ENCODE measurements at regions not wholly inside any gene's neighbourhood (a gene's known extent, or its start where the extent isn't known, plus 50 kb on each side); places are given as distances from the start of the nearest gene placed in this dataset.
A peak's percentile ranks its signal among the peaks of the same experiment; 100 is the strongest.
"Not testable (repeated sequence)": the region's sequence is repeated elsewhere in the genome, so short reads cannot be mapped to it uniquely, and the experiment has no call there.

DNA sequence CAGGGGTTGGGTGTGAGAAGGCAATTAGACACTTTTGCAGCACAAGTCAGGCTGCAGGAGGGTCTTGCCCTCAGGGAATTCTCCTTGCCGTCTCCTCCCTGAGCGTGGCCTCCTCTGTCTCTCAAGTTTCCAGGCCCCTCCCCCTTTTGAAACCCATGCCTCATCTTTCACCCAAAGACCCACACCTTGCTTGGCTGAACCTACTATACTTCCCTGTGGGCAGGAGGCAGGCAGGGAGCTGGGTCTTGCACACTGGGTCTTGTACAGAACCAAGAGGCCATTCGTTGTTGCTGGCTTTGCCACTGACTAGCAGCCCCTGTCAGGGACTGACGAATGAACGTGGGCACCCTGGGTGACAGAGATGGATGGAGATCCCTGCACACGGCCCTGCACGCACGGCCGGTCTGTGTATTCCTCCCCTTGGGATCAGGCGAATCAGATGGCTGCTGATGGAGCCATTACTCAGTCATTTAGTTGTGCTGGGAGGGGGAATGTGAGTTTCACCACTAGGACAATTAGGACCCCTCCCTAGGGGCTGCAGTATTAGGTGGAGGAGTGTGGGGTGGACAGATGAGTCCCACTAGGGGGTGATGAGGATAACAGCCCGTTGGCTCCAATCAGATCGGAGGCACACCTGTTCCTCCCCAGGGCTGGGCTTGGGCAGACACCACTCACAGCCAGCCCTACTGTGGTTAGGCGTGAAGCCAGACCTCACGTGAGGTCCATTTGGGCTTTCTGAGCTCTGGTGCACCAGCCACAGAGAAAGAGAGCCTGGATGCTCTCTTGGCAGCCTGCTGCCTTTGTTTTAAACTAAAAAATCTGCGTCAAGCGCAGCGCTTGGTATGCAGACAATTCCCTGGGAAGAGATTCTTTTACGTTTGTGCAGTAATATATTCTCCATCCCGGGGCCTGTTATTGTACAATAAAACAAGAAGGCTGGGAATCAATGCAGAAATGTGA lies 167.7 kb upstream of the WSCD1 start:
- no peak for DNase-seq
- in situ Hi-C loops (cut with HindIII; ENCODE audit: low pct_ligation_motif_present, low pct_unique_long_range_greater_than_20kb, low sequenced_read_pairs): no loop called here

DNA sequence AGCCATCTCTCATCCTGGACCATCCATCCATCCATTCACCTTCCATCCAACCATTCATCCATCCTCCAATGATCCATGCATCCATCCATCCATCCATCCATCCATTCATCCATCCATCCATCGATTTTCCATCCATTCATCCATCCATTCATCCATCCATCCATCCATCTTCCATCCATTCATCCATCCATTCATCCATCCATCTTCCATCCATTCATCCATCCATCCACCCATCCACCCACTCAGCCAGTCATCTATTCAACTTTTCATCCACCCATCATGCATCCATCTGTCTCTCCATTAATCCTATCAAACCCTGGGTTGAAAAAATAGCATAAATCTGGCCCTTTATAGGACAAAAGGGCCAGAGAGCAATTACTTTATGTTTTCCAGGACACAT lies 158.3 kb upstream of the WSCD1 start:
- in situ Hi-C loops (cut with HindIII; ENCODE audit: low pct_ligation_motif_present, low pct_unique_long_range_greater_than_20kb, low sequenced_read_pairs): no loop called here

DNA sequence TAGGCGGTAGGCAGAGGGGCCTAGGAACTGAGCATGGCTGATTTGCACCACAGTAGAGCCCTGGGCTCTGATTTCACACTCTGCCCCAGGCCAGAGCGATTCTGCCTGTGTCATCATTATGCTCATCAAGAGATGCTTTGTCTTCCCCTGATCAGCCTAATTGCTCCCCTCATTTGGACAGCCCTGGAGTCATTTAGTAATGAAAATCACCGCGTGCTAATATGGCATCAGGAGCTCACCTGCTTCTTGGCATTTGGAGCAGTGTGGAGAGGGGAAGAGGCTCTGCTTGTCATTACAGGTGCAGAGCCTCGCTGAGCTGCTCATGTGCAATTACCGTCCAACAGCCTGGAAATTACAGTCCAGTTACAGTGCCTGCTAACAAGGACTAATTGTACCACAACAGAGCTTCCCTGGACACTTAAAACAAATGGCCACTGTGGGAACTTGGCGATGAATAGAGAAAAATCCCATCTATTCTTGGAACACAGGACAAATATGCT lies 157.1 kb upstream of the WSCD1 start:
- in situ Hi-C loops (cut with HindIII; ENCODE audit: low pct_ligation_motif_present, low pct_unique_long_range_greater_than_20kb, low sequenced_read_pairs): no loop called here
- DNase-seq: no peak

More for the DNA sequence above, 158.3 kb upstream of the WSCD1 start:
- no peak for DNase-seq

DNA sequence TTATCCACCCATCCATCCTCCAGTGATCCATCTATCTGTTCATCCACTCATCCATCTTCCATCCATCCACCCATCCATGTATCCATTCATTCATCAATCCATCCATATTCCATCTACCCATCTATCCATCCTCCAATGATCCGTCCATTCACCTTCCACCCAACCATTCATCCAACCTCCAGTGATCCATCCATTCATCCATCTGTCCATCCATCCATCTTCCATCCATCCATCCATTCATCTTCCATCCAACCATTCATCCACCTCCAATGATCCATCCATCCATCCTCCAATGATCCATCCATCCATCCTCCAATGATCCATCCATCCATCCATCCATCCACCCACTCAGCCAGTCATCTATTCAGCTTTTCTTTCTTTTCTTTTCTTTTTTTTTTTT lies 156.5 kb upstream of the WSCD1 start:
- in situ Hi-C loops (cut with HindIII; ENCODE audit: low pct_ligation_motif_present, low pct_unique_long_range_greater_than_20kb, low sequenced_read_pairs): no loop called here
- DNase-seq: no peak

DNA sequence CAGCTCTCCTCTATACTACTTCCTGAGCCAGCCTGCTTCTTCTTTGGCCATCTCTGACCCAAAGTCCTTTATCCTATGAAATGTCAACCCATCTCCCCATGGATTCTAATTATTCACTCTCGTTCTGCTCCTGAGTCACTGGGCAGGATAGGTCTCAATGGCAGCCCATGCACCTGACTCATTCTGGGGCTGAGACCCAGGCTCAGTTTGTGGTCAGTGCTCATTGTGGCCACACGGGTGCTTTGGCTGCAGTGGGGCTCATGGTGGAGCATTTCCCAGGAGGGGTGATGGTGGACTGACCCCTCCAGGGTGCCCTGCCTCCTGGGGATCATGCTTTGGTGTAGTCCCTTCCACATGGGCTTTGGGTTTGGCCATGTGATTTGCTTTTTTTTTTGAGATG lies 154.8 kb upstream of the WSCD1 start:
- in situ Hi-C loops (cut with HindIII; ENCODE audit: low pct_ligation_motif_present, low pct_unique_long_range_greater_than_20kb, low sequenced_read_pairs): no loop called here
- no peak for DNase-seq

DNA sequence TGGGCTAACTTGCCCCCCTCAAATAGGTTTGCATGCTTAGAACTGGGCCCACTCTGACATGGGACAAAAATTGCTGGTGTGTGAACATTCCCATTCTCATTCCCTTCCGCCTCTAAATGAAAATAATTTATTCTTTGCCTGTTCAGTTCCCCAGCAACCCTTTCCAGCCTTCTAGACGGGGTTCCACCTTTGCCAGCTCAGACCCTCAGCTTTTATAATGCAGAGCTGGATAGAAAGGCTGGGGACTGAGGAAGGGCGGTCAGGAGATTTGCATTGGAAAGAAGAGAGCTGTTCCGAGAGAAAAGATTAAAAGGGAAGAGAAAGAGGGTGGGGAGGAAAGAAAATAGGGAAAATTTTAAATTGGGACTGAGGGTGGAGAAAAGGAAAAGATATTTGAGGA lies 151.1 kb upstream of the WSCD1 start:
- DNase-seq: no peak
- in situ Hi-C loops (cut with HindIII; ENCODE audit: low pct_ligation_motif_present, low pct_unique_long_range_greater_than_20kb, low sequenced_read_pairs): no loop called here

DNA sequence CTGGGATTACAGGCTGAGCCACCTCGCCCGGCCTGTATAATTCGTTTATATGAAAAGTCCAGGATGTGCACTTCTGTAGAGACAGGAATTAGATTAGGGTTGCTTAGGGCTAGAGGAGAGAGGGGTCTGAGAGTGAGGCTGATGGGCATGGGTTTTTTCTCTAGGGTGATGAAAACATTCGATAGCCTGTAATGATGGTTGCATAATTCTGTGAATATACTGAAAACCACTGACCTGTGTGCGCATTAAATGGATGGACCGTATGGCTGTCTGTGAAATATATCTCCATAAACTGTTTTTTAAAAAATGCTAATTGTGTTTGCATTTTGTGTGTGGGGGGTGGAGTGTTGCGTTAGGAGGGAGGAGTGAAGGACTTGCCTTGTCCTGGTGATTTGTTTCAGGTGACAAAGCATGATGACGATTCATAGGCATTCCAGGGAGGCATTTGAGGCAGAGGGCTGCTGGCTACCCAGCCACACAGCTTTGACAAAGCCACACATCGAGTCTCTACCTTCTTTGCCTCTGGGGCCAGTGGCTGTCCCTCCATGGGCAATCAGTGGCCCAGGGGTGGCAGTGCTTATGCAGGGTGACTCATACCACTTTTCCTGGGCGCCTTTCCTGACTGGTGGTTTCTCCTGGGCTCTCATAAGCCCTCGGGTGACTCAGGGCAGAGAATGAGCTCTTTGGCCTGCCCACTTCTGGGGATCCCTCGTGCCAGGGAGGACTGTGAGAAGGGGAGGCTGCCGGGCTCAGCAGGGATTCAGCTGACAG lies 148.5 kb upstream of the WSCD1 start:
- in situ Hi-C loops (cut with HindIII; ENCODE audit: low pct_ligation_motif_present, low pct_unique_long_range_greater_than_20kb, low sequenced_read_pairs): no loop called here
- peak; percentile 80 for DNase-seq

DNA sequence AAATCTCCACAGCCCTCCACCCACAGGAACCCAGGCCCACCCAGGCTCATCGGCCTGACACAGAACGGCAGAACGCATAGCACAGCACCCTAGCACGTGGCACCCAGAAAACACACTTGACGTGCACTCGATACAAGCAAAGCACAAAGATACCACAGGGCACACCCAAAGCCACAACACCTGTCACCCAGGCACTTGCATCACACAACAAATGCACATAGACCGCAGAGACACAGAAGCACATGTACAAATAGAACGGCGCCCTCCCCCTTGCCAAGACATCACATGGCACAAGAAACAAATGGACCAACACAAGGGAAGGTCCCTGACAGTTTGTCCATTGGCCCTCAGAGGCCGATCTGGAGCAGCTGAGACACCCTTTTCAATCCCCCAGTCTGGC lies 147.7 kb upstream of the WSCD1 start:
- in situ Hi-C loops (cut with HindIII; ENCODE audit: low pct_ligation_motif_present, low pct_unique_long_range_greater_than_20kb, low sequenced_read_pairs): no loop called here
- no peak for DNase-seq

DNA sequence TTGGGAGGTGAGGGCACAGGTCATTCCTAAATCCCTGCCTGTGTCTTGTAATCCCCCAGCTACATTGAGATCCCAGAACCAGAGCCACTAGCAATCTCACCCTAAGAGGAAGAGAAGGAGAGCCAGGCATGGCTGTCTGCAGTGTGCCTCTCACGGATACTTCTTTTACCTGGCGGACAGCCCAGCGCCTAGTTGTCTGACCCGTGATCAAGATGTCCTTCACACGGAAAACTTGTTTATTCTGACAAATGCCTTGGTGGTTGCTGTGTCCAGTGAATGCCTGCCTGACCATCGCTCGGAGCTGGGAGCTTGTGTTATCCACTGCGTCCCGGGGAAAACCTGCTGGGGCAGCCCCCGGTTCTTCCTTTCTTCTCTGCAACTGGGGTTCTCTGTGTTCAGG lies 140.5 kb upstream of the WSCD1 start:
- in situ Hi-C loops (cut with HindIII; ENCODE audit: low pct_ligation_motif_present, low pct_unique_long_range_greater_than_20kb, low sequenced_read_pairs): no loop called here
- DNase-seq: no peak

DNA sequence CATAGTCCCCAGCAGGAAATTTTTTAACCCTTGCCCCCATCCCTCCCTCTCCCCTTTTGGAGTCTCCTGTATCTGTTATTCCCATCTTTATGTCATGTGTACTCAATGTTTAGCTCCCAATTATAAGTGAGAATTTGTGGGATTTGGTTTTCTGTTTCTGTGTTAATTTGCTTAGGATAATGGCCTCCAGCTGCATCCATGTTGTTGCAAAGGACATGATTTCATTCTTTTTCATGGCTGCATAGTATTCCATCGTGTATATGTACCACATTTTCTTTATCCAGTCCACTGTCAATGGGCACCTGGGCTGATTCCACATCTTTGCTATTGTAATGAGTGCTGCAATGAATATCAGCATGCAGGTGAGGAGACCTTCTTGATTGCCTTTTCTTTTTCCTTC lies 139.6 kb upstream of the WSCD1 start:
- in situ Hi-C loops (cut with HindIII; ENCODE audit: low pct_ligation_motif_present, low pct_unique_long_range_greater_than_20kb, low sequenced_read_pairs); DNase-seq: not testable (repeated sequence)

DNA sequence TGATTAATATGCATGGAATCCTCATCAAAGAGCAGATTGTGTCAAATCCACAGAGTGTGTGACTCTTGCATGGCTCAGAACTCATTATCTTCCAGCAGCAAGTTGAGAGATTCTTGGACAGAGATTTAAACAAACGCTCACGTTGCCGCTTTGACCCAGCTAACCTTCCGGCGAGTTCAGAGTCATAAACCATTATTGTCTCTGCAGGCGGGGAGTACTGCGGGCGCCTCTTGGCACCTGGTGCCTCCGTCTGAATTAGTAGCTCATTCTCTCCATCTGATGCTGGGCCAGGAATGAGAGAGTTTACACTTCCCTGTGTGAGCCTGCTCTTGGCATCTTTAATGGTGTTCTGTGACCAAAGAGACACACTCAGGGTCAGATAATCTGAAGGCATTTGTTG lies 138.6 kb upstream of the WSCD1 start:
- in situ Hi-C loops (cut with HindIII; ENCODE audit: low pct_ligation_motif_present, low pct_unique_long_range_greater_than_20kb, low sequenced_read_pairs): no loop called here
- DNase-seq: no peak

DNA sequence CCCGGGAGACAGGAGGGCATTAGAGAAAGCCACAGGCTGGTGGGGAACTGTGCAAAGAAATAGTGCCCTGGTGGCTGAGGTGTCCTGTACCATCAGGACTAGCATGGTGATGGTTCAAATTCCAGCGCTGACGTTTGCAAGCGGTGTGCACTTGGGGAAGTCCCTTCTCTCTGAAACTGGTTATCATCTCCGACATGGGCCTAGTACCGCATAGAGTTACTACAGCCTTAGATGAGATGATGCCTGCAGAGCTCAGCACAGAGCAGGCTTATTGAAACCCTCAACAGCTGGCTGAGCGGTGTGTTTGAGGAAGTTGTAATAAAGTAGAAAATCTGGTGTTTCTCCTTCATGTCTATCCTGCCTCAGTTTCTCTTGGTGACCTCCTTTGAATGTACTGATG lies 136.7 kb upstream of the WSCD1 start:
- in situ Hi-C loops (cut with HindIII; ENCODE audit: low pct_ligation_motif_present, low pct_unique_long_range_greater_than_20kb, low sequenced_read_pairs): no loop called here
- no peak for DNase-seq

DNA sequence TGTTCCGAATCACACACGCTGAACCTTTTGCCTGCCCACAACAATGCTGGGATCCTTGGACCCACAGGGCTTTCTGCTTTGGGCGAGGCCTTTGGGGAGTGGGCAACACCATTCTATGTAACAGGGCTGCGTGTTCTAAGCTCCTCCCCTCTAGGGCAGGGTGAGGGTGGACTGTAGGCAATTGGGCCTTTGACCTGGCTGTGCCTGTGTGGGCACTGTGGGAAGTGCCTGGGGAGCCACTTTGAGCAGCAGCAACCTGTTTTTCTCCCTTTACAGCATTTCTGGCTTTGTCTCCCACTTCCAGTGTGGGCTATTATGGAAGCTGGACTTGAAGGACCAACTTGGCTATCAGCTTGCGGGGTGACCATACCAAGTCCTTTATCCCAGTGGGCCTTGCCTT lies 128.9 kb upstream of the WSCD1 start:
- in situ Hi-C loops (cut with HindIII; ENCODE audit: low pct_ligation_motif_present, low pct_unique_long_range_greater_than_20kb, low sequenced_read_pairs): no loop called here
- no peak for DNase-seq

DNA sequence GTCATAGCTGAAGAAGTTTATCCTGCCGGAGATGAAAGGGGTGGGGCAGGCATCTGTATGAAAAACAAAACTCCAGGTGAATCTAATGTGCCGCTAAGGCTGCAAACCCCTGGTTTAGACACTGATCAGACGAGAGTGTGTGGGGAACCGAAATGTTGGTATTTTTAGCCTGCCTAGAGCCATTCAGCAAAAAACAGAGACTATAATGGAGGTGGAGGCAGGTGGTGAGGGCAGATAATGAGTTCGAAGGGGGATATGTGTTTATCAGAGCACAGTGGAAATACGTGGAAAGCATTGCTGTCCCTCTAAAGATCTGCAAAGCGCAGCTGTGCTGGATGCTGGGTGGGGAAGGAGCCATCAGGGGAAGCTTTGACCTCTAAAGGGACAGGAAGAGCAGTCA lies 127.5 kb upstream of the WSCD1 start:
- no peak for DNase-seq
- in situ Hi-C loops (cut with HindIII; ENCODE audit: low pct_ligation_motif_present, low pct_unique_long_range_greater_than_20kb, low sequenced_read_pairs): no loop called here

DNA sequence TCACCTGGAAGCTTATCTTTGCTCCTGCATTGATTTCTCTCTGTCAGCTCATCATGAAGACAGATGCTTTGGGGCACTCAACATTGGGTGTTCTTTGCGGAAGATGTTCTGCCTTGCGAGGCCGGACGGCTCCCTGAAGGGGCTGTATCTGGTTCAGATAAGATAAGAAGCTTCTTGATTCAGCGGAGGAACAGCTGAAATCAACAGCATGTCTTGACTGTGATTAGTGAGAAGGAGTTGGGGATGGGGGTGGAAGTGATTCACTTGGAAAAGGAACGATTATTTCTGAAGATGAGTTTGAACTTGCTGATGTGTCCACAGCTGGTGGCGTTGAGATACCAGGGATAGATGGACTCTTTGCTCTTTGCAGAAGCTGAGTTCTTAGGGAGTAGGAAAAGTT lies 126.9 kb upstream of the WSCD1 start:
- no peak for DNase-seq

DNA sequence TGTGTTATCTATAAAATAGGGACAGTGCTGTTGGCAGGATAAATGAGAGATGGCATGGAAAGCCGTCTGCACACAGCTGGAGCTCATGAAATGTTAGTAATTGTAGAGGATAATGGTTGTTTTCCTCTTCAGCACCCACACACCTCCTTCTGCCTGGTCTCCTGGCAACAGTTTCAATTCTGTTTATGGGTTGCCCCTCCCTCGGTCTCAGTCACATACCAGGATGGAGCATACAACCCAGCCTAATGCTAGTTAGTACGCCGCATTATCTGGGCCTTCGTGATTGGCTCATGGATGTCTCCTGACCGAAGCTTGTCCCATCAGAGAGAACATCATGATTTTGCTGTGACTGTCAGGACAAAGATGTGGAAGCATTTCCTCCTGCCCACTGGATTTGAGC lies 126.2 kb upstream of the WSCD1 start:
- in situ Hi-C loops (cut with HindIII; ENCODE audit: low pct_ligation_motif_present, low pct_unique_long_range_greater_than_20kb, low sequenced_read_pairs): no loop called here

More for the DNA sequence above, 126.9 kb upstream of the WSCD1 start:
- in situ Hi-C loops (cut with HindIII; ENCODE audit: low pct_ligation_motif_present, low pct_unique_long_range_greater_than_20kb, low sequenced_read_pairs): no loop called here

DNA sequence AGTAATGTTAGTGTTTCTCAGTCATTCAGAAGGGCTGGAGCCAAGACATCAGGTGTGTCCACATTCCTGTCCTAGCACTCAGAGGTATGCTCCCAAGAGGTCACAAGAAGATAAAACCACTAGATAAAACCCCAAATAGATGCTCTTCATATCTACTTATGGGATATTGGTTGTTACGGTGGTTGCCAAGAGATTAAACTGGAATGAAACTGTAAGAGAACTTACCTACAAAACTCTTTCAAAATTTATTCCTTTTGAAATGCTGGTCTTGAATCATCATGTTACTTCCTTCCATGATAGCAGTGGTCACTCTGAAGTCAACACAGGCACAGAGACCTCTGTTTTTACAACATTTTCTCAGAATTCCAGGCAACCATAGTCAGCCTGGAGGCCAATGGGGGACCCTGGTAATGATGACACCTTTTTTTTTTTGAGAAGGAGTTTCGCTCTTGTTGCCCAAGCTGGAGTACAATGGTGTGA lies 122.4 kb upstream of the WSCD1 start:
- no peak for DNase-seq
- in situ Hi-C loops (cut with HindIII; ENCODE audit: low pct_ligation_motif_present, low pct_unique_long_range_greater_than_20kb, low sequenced_read_pairs): no loop called here

More for the DNA sequence above, 126.2 kb upstream of the WSCD1 start:
- no peak for DNase-seq

DNA sequence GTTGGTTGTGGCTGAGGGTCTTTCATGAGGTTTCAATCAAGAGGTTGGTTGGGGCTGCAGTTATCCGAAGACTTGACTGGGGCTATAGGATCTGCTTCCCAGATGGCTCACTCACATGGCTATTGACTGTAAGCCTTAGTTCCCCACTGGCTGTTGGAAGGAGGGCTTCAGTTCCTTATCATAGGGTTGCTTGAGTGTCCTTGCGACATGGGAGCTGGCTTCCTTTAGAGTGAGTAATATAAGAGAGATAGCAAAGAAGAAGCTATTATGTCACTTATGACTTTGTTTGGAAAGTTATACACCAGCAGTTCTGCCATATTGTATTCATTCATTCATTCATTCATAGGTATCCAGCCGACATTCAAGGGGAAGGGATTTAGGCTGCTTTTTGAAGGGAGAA lies 121.4 kb upstream of the WSCD1 start:
- in situ Hi-C loops (cut with HindIII; ENCODE audit: low pct_ligation_motif_present, low pct_unique_long_range_greater_than_20kb, low sequenced_read_pairs): no loop called here

DNA sequence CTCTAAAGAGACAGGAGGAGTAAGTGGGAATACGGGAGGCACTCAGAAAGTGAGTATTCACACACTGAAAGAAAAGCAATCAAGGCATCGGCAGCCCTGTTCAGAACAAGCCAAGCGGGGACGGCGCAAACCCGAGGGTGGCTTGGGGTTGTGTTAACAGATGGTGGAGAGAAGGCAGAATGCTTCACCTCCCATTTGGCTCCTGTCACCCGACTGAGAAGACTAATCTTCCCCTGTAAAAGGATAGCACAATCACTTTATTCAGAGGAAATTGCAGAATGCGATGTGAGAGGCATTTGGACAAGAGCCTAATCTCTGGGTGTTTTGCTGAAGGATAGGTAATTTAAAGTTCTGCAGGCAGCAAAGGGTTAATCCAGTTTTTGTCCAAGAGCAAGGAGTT lies 119.3 kb upstream of the WSCD1 start:
- in situ Hi-C loops (cut with HindIII; ENCODE audit: low pct_ligation_motif_present, low pct_unique_long_range_greater_than_20kb, low sequenced_read_pairs): no loop called here
- no peak for DNase-seq

More for the DNA sequence above, 121.4 kb upstream of the WSCD1 start:
- no peak for DNase-seq
